ENCODE measurements at regions not wholly inside any gene's neighbourhood (a gene's known extent, or its start where the extent isn't known, plus 50 kb on each side); places are given as distances from the start of the nearest gene placed in this dataset.
"Not testable (repeated sequence)": the region's sequence is repeated elsewhere in the genome, so short reads cannot be mapped to it uniquely, and the experiment has no call there.

DNA sequence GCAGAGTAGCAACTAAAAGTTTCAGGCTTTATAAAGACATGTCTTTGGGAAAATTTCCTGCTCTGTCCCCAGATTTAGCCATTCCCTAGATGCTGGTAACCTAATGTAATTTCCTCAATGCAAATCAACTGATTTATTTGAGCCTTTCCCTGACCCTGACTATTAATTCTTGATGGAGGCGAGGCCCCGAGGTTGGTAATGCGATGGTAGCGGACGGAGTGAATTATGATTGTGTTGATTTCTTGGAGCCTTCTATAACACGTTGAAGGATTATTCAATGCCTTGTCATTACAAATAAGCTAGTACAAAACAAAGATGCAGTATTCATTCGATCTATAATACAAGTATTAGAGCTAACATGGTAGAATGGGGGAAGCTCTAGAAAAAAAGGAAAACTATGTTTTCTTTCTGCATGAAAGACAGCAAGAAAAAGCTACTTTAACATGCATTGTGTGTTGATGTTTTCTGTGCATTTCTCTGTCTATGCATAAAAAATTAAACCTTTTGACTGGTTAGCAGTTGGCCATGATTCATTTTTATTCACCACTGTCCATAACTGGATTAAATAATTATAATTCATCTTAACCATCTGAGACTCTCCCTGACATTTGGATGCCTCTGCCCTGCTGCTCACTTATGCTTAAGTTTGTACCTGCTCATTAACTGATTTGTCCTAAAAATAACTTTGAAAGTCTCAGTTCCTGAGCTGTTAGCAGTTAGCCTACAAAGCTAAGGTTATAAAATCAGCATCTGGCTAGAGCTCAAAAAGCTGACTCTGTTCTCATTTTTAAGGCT is 490.2 kb upstream of the NUDT12 start:
- Histone ChIP-seq H3K36me3 (no peaks in the 10 kb centered on the region), H3K4me3 (ENCODE audit: low read depth in 1 of 2, low read length in 1 of 2) (no peak overlapping the region), H3K27ac (no peak overlapping the region), H3K4me1 (ENCODE audit: control insufficient read depth in 1 of 2, insufficient read depth in 1 of 2, low read depth in 1 of 2, low read length in 1 of 2) (no peaks in the 10 kb centered on the region), H3K9me3 (no peaks in the 10 kb centered on the region), H3K27me3 (no peaks in the 10 kb centered on the region)
- TF ChIP-seq, protein P1, sequence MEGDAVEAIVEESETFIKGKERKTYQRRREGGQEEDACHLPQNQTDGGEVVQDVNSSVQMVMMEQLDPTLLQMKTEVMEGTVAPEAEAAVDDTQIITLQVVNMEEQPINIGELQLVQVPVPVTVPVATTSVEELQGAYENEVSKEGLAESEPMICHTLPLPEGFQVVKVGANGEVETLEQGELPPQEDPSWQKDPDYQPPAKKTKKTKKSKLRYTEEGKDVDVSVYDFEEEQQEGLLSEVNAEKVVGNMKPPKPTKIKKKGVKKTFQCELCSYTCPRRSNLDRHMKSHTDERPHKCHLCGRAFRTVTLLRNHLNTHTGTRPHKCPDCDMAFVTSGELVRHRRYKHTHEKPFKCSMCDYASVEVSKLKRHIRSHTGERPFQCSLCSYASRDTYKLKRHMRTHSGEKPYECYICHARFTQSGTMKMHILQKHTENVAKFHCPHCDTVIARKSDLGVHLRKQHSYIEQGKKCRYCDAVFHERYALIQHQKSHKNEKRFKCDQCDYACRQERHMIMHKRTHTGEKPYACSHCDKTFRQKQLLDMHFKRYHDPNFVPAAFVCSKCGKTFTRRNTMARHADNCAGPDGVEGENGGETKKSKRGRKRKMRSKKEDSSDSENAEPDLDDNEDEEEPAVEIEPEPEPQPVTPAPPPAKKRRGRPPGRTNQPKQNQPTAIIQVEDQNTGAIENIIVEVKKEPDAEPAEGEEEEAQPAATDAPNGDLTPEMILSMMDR (IDR thresholded peaks at IDR 0.05): no peak

DNA sequence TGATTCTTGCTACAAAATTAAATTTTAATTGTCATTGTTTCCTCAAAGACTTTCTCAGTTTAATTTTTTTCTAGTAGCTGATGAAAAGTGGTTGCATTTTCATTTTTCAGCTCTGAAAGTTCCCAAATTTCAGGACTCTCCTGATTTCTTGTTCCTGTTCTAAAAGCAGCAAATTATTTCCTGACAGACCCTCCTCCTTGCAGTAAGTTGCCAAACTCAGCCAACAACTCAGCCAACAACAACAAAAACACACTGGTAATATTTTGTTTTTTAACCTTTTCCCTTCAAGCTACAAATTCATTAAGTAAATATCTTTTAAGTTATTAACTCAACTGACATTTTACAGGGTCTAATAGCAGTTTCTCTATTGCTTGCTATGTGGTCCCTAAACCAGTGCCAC is 487.8 kb upstream of the NUDT12 start:
- TF ChIP-seq, protein P1 (IDR thresholded peaks at IDR 0.05): no peak
- Histone ChIP-seq H3K27ac (no peak overlapping the region), H3K4me3 (ENCODE audit: low read depth in 1 of 2, low read length in 1 of 2) (no peak overlapping the region), H3K27me3 (no peaks in the 10 kb centered on the region), H3K4me1 (ENCODE audit: control insufficient read depth in 1 of 2, insufficient read depth in 1 of 2, low read depth in 1 of 2, low read length in 1 of 2) (no peaks in the 10 kb centered on the region), H3K36me3 (no peaks in the 10 kb centered on the region), H3K9me3 (no peaks in the 10 kb centered on the region)

DNA sequence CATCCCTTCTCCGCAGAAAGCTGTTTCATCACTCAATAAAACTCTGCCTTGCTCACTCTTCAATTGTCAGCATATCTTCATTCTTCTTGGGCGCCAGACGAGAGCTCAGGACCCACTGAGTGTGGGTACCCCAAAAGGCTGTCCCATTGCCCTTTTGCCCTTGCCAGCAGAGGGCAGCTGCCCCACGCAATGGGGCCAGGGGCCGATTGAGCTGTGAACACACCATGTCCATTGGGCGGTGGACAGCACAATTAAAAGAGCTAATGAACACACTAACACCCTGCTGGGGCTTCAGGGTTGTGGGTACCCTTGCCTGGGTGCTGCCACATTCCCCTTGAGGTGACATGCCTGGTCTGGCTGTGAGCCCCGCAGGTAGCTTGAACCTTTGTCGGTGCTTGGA is 487.2 kb upstream of the NUDT12 start:
- no peak overlapping the region for H3K27ac ChIP-seq
- no peaks in the 10 kb centered on the region for H3K36me3 ChIP-seq
- TF ChIP-seq, protein P1 (IDR thresholded peaks at IDR 0.05): no peak
- H3K4me3 ChIP-seq (ENCODE audit: low read depth in 1 of 2, low read length in 1 of 2): no peak overlapping the region
- no peaks in the 10 kb centered on the region for H3K27me3 ChIP-seq
- H3K9me3 ChIP-seq: no peaks in the 10 kb centered on the region
- H3K4me1 ChIP-seq (ENCODE audit: control insufficient read depth in 1 of 2, insufficient read depth in 1 of 2, low read depth in 1 of 2, low read length in 1 of 2): no peaks in the 10 kb centered on the region

DNA sequence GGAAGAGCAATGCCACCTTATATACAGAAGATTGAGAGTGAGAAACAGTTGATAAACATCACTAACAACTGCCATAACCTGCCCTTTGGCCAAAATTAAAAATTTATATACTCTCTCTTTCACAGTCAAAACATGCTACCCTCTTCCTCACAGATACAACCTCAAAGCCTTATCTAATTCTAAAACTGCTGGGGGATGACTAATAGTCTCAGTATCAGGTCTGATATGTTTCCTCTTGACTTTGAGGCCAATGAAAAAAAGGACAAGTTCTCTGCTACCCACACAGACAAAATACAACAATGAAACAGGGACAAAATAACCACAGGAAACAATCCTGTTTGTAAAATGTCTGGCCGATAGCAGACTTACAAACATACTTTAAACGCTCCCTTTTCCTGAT is 485.6 kb upstream of the NUDT12 start:
- H3K4me3 ChIP-seq (ENCODE audit: low read depth in 1 of 2, low read length in 1 of 2): no peak overlapping the region
- no peaks in the 10 kb centered on the region for H3K4me1 ChIP-seq (ENCODE audit: control insufficient read depth in 1 of 2, insufficient read depth in 1 of 2, low read depth in 1 of 2, low read length in 1 of 2)
- no peak overlapping the region for H3K27ac ChIP-seq
- H3K36me3 ChIP-seq: no peaks in the 10 kb centered on the region
- TF ChIP-seq, protein P1 (IDR thresholded peaks at IDR 0.05): no peak
- H3K9me3 ChIP-seq: no peaks in the 10 kb centered on the region
- no peaks in the 10 kb centered on the region for H3K27me3 ChIP-seq

DNA sequence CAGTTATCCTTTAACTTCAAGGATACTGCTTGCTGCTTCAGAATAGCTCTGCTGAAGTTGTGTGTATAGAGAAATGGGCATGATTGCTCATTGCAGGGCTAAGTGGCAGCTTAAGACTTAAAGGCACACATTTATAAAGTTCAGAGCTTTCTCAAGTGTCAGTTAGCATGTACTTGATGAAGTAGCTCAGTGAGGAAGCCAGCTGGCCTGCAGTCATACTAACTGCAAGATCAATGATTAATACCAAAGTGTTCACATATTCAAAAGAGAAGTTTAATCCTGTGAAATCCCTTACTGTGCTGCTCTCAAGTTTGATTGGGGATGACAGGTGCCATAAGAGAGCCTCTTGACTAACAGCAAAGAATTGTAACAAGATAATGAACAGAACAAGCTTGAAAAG is 483.4 kb upstream of the NUDT12 start:
- Histone ChIP-seq H3K36me3 (no peaks in the 10 kb centered on the region), H3K4me1 (ENCODE audit: control insufficient read depth in 1 of 2, insufficient read depth in 1 of 2, low read depth in 1 of 2, low read length in 1 of 2) (no peaks in the 10 kb centered on the region), H3K9me3 (no peaks in the 10 kb centered on the region), H3K27ac (no peak overlapping the region), H3K4me3 (ENCODE audit: low read depth in 1 of 2, low read length in 1 of 2) (no peak overlapping the region), H3K27me3 (no peaks in the 10 kb centered on the region)
- TF ChIP-seq, protein P1 (IDR thresholded peaks at IDR 0.05): no peak

DNA sequence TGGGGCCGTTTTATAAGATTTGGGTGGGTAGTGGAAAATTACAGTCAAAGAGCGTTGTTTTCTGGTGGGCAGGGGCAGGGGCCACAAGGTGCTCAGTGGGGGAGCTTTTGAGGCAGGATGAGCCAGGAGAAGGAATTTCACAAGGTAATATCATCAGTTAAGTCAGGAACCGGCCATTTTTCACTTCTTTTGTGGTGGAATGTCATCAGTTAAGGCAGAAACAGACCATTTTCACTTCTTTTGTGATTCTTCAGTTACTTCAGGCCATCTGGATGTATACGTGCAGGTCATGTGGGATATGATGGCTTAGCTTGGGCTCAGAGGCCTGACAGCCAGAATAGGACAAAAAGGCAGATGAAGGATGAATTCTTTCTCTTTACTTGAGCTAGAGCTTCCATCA is 477.3 kb upstream of the NUDT12 start:
- not testable (repeated sequence) for H3K27ac ChIP-seq; H3K27me3 ChIP-seq; H3K36me3 ChIP-seq; H3K9me3 ChIP-seq; H3K4me1 ChIP-seq (ENCODE audit: control insufficient read depth in 1 of 2, insufficient read depth in 1 of 2, low read depth in 1 of 2, low read length in 1 of 2); H3K4me3 ChIP-seq (ENCODE audit: low read depth in 1 of 2, low read length in 1 of 2)

DNA sequence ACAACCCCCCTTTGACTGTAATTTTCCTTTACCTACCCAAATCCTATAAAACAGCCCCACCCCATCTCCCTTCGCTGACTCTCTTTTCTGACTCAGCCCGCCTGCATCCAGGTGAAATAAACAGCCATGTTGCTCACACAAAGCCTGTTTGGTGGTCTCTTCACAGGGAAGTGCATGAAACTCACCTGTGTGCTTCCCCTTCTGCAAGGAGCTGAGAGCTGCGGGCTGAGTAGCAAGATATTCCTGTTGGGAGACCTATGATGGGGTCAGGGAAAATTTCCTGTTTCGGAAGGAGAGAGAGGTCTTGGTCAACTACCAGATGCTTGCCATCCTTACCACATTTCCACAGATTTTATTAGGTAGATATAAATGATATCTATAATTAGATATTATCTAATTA is 474.5 kb upstream of the NUDT12 start:
- not testable (repeated sequence) for H3K9me3 ChIP-seq; H3K36me3 ChIP-seq; H3K27ac ChIP-seq; H3K4me1 ChIP-seq (ENCODE audit: control insufficient read depth in 1 of 2, insufficient read depth in 1 of 2, low read depth in 1 of 2, low read length in 1 of 2); H3K4me3 ChIP-seq (ENCODE audit: low read depth in 1 of 2, low read length in 1 of 2); H3K27me3 ChIP-seq

DNA sequence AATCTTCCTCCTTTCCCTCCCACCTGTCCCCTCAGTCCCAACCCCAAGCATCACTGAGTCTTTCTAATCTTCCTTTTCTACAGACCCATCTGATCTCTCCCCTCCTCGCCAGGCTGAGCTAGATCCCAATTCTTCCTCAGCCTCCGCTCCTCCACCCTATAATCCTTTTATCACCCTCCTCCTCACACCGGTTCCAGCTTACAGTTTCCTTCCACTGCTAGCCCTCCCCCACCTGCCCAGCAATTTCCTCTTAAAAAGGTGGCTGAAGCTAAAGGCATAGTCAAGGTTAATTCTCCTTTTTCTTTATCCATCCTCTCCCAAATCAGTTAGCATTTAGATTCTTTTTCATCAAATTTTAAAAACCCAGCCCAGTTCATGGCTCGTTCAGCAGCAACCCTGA is 470.6 kb upstream of the NUDT12 start:
- H3K36me3 ChIP-seq; H3K4me1 ChIP-seq (ENCODE audit: control insufficient read depth in 1 of 2, insufficient read depth in 1 of 2, low read depth in 1 of 2, low read length in 1 of 2); H3K27me3 ChIP-seq; H3K9me3 ChIP-seq; H3K27ac ChIP-seq; H3K4me3 ChIP-seq (ENCODE audit: low read depth in 1 of 2, low read length in 1 of 2): not testable (repeated sequence)

Measured in neutrophil (primary cell).